ENCODE measurements at regions not wholly inside any gene's neighbourhood (a gene's known extent, or its start where the extent isn't known, plus 50 kb on each side); places are given as distances from the start of the nearest gene placed in this dataset.

- no peaks in the 10 kb centered on the region for H3K27me3 ChIP-seq
- H3K27ac ChIP-seq, result no peak overlapping the region
- no peaks in the 10 kb centered on the region for H3K36me3 ChIP-seq
- no peaks in the 10 kb centered on the region for H3K9me3 ChIP-seq
- WGBS, 2 donors, result 63 to 77% methylated on average over 2 of the region's 2 CpGs
- no peaks in the 10 kb centered on the region for H3K4me1 ChIP-seq
- intact Hi-C loops (cut with DNase I), result no loop called here
- DNase-seq, result no peak
- H3K4me3 ChIP-seq, result no peak overlapping the region
- TF ChIP-seq POLR2A (IDR thresholded peaks at IDR 0.05) (no peak), CTCF (IDR thresholded peaks at IDR 0.05) (no peak)
Measured at GRCh38 chr9:91085517-91086291, 276.0 kb downstream of the AUH start.

- Histone ChIP-seq H3K4me1 (no peaks in the 10 kb centered on the region), H3K27me3 (no peaks in the 10 kb centered on the region), H3K4me3 (no peak overlapping the region), H3K27ac (no peak overlapping the region), H3K9me3 (no peaks in the 10 kb centered on the region), H3K36me3 (no peaks in the 10 kb centered on the region)
- no peak for DNase-seq
- intact Hi-C loops (cut with DNase I), result no loop called here
- TF ChIP-seq POLR2A (IDR thresholded peaks at IDR 0.05), result no peak
- TF ChIP-seq CTCF (IDR thresholded peaks at IDR 0.05), result no peak
Measured at GRCh38 chr9:91086657-91087461, 274.9 kb downstream of the AUH start.

DNA sequence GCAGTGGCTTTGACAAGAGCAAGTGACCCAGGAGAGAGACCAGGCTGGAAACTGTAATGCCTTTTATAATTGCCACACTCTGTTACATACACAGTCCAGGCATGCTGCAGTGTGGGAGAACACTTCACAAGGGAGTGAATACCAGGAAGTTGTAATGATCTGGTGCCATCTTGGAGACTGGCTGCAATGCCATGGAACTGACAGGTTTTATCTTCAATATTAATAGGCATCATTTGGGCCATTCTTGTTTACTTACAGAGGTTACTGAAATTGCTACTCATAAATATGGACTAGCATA is 274.3 kb downstream of the AUH start:
- no peak for TF ChIP-seq POLR2A (IDR thresholded peaks at IDR 0.05)
- TF ChIP-seq CTCF (IDR thresholded peaks at IDR 0.05), result no peak

DNA sequence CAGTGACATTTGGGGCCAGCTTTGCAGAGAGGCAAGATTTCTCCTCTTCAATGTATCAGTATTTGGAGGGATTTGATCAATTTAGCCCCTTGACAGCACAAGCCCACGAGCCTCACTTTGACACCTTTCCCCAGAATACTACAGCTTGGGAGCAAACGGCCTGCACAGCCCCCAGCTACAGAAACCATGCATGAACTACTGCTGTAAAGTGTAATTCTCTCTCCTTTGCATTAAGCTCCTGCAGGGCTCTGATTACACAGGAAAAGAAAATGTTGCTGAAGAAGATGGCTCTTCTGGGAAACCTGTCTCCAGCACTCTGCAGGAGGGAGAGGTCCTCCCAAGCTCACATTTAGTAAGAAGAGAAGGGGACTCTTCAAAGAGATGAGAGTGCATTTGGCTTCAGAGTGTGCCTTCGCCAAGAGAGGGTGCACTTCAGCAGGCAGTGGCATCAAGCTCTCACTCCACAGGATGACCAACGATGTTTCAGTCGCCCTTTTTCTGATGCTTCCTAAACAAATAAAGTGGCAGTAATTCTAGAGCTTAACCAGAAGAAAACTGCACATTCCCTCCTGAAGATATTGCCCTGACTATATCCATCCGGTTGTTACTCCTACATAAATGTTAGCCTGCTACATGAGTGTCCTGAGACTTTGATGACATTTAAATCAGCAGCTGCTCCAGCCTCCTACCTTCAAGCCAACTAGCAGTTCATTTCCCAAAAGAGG is 272.2 kb downstream of the AUH start:
- H3K4me3 ChIP-seq, result no peak overlapping the region
- no peaks in the 10 kb centered on the region for H3K27me3 ChIP-seq
- intact Hi-C loops (cut with DNase I), result no loop called here
- H3K27ac ChIP-seq, result no peak overlapping the region
- no peaks in the 10 kb centered on the region for H3K4me1 ChIP-seq
- no peaks in the 10 kb centered on the region for H3K36me3 ChIP-seq
- peaks cover 0 to 5% (median 0%) of the 10 kb centered on the region in 3 donors for H3K9me3 ChIP-seq
- TF ChIP-seq CTCF (IDR thresholded peaks at IDR 0.05) (peak in 5 of 6 experiments; percentile 20 to 49 (median 25)), POLR2A (IDR thresholded peaks at IDR 0.05) (no peak)
- 32 to 40% methylated on average over 4 to 6 of the region's 6 CpGs for WGBS, 2 donors
- no peak for DNase-seq

More for the DNA sequence above, 274.3 kb downstream of the AUH start:
- intact Hi-C loops (cut with DNase I), result no loop called here
- Histone ChIP-seq H3K27ac (no peak overlapping the region), H3K27me3 (no peaks in the 10 kb centered on the region), H3K4me1 (no peaks in the 10 kb centered on the region), H3K4me3 (no peak overlapping the region), H3K36me3 (no peaks in the 10 kb centered on the region), H3K9me3 (no peaks in the 10 kb centered on the region)
- no peak for DNase-seq

- Histone ChIP-seq H3K36me3 (no peaks in the 10 kb centered on the region), H3K27ac (no peak overlapping the region), H3K4me3 (no peak overlapping the region), H3K4me1 (no peaks in the 10 kb centered on the region), H3K27me3 (no peaks in the 10 kb centered on the region), H3K9me3 (peaks cover 0 to 5% (median 0%) of the 10 kb centered on the region in 3 donors)
- intact Hi-C loops (cut with DNase I), result no loop called here
- DNase-seq, result no peak
- 60 to 87% methylated on average over 1 to 4 of the region's 5 CpGs for WGBS, 2 donors
- TF ChIP-seq CTCF (IDR thresholded peaks at IDR 0.05) (no peak), POLR2A (IDR thresholded peaks at IDR 0.05) (no peak)
Measured at GRCh38 chr9:91090130-91090410, 271.6 kb downstream of the AUH start.

All from esophagus squamous epithelium (tissue), 5 donors.